H1 (cell line): ENCODE measurements at regions not wholly inside any gene's neighbourhood (a gene's known extent, or its start where the extent isn't known, plus 50 kb on each side); places are given as distances from the start of the nearest gene placed in this dataset.
"Not testable (repeated sequence)": the region's sequence is repeated elsewhere in the genome, so short reads cannot be mapped to it uniquely, and the experiment has no call there.

ENCODE experiments used
- CTCF ChIA-PET: fragments of 300-600 bp; sonication (Branson Sonifier 250); formaldehyde crosslinking; loops from one replicate; lab custom pipeline; 2021; ENCODE audit not compliant: partially characterized antibody; lab: Charles Lee
- POLR2A ChIA-PET: fragments of 300-600 bp; sonication (Branson Sonifier 250); formaldehyde crosslinking; loops from one replicate; lab custom pipeline; 2021; ENCODE audit warnings: inconsistent platforms; ENCODE audit not compliant: partially characterized antibody; lab: Charles Lee
- DNase-seq, 2 experiments: peaks; one replicate each; pipeline versions ENCODE4 v3.0.0 to v3.0.0-alpha.2; 2010 to 2022; ENCODE audit warnings: low spot score in 2 of 2, low read depth in 1 of 2, mixed read lengths in 1 of 2
- FAIRE-seq: peaks from 2 replicates; lab custom pipeline; 2011; peaks lifted over from hg19 to GRCh38; lab: Jason Lieb, UNC
- H2AFZ ChIP-seq: 2 replicates; pipeline ENCODE4 v1.8.1; 2012; ENCODE audit warnings: low read length, inconsistent platforms
- H2AK5ac ChIP-seq: 2 replicates; pipeline ENCODE4 v1.6.1; 2013; ENCODE audit warnings: low read depth, low read length
- H2BK120ac ChIP-seq: replicated peaks from 2 replicates; pipeline ENCODE3; 2013; ENCODE audit warnings: low read depth, low read length, inconsistent platforms
- H2BK12ac ChIP-seq: 2 replicates; pipeline ENCODE4 v1.6.1; 2013; ENCODE audit warnings: low read depth, low read length
- H2BK15ac ChIP-seq: 2 replicates; pipeline ENCODE4 v1.6.1; 2013; ENCODE audit warnings: low read length
- H2BK20ac ChIP-seq: 2 replicates; pipeline ENCODE4 v1.6.1; 2013; ENCODE audit warnings: low read length
- H2BK5ac ChIP-seq: 2 replicates; pipeline ENCODE4 v1.6.1; 2013; ENCODE audit warnings: low read depth, low read length
- H3K14ac ChIP-seq: 2 replicates; pipeline ENCODE4 v1.6.1; 2013; ENCODE audit warnings: inconsistent platforms; ENCODE audit not compliant: insufficient read length
- H3K18ac ChIP-seq: 2 replicates; pipeline ENCODE4 v1.6.1; 2013; ENCODE audit warnings: low read length; ENCODE audit errors: extremely low read depth
- H3K23ac ChIP-seq: 2 replicates; pipeline ENCODE4 v1.6.1; 2013; ENCODE audit warnings: inconsistent platforms; ENCODE audit not compliant: insufficient read length
- H3K23me2 ChIP-seq: 2 replicates; pipeline ENCODE4 v1.6.1; 2013; ENCODE audit warnings: low read depth, low read length
- H3K27ac ChIP-seq: 2 replicates; pipeline ENCODE4 v1.6.1; 2011; ENCODE audit warnings: low read depth, low read length, inconsistent platforms
- H3K27me3 ChIP-seq, 4 experiments: replicated peaks in 1 of 4; 1 replicate in 1 of 4; 2 replicates in 3 of 4; pipeline versions ENCODE4 v1.6.1 to v1.8.1; 2011 to 2013; ENCODE audit warnings: low read length in 3 of 4, mild to moderate bottlenecking in 3 of 4, inconsistent platforms in 2 of 4, mixed read lengths in 2 of 4, moderate library complexity in 1 of 4; ENCODE audit not compliant: control insufficient read depth in 3 of 4, insufficient read depth in 3 of 4; ENCODE audit errors: extremely low read depth in 1 of 4
- H3K36me3 ChIP-seq, 4 experiments: 2 replicates each; pipeline versions ENCODE4 v1.6.1 to v1.8.1; 2011 to 2013; ENCODE audit warnings: mild to moderate bottlenecking in 4 of 4, low read length in 3 of 4, moderate library complexity in 2 of 4, control low read depth in 1 of 4, inconsistent platforms in 1 of 4; ENCODE audit not compliant: insufficient read depth in 4 of 4, control insufficient read depth in 2 of 4
- H3K4ac ChIP-seq: replicated peaks from 2 replicates; pipeline ENCODE3; 2013; ENCODE audit warnings: low read length, low read depth, mixed read lengths, inconsistent platforms; ENCODE audit not compliant: insufficient read length
- H3K4me1 ChIP-seq, 4 experiments: replicated peaks in 1 of 4; 1 replicate in 1 of 4; 2 replicates in 3 of 4; pipeline versions ENCODE4 v1.6.1 to v1.8.1; 2011 to 2013; ENCODE audit warnings: low read length in 3 of 4, inconsistent platforms in 2 of 4, mixed read lengths in 1 of 4; ENCODE audit not compliant: insufficient read depth in 4 of 4, control insufficient read depth in 3 of 4
- H3K4me2 ChIP-seq, 2 experiments: 2 replicates each; pipeline versions ENCODE4 v1.6.1 to v1.8.1; 2011 to 2013; ENCODE audit warnings: low read depth in 2 of 2, low read length in 2 of 2, control low read depth in 1 of 2, inconsistent platforms in 1 of 2, mild to moderate bottlenecking in 1 of 2; ENCODE audit not compliant: insufficient read depth in 1 of 2
- H3K4me3 ChIP-seq, 4 experiments: fragments of 200-600, 300-600 bp in 1 of 4; sonication (generic), shearing (Covaris generic), sonication (Bioruptor Twin) in 1 of 4; 2 replicates each; pipeline versions ENCODE4 v1.5.1 to v1.8.1; 2011 to 2016; ENCODE audit warnings: low read length in 4 of 4, low read depth in 3 of 4, control low read depth in 2 of 4, inconsistent platforms in 2 of 4, mild to moderate bottlenecking in 2 of 4, mixed read lengths in 1 of 4, moderate library complexity in 1 of 4; ENCODE audit not compliant: insufficient read depth in 2 of 4; ENCODE audit errors: extremely low read depth in 1 of 4
- H3K56ac ChIP-seq: replicated peaks from 2 replicates; pipeline ENCODE3; 2013; ENCODE audit warnings: low read depth, mild to moderate bottlenecking, mixed read lengths, low read length, inconsistent platforms; ENCODE audit not compliant: insufficient read length
- H3K79me1 ChIP-seq: 2 replicates; pipeline ENCODE4 v1.6.1; 2013; ENCODE audit warnings: low read depth, low read length, control low read depth
- H3K79me2 ChIP-seq, 2 experiments: 2 replicates each; pipeline versions ENCODE4 v1.6.1 to v1.8.1; 2012 to 2013; ENCODE audit warnings: low read length in 2 of 2, mild to moderate bottlenecking in 2 of 2, inconsistent platforms in 1 of 2; ENCODE audit not compliant: insufficient read depth in 2 of 2, control insufficient read depth in 1 of 2
- H3K9ac ChIP-seq, 4 experiments: replicated peaks in 1 of 4; 1 replicate in 1 of 4; 2 replicates in 3 of 4; pipeline versions ENCODE4 v1.6.1 to v1.8.1; 2011 to 2013; ENCODE audit warnings: low read depth in 3 of 4, low read length in 3 of 4, control low read depth in 2 of 4, mild to moderate bottlenecking in 2 of 4, moderate library complexity in 2 of 4, inconsistent platforms in 1 of 4; ENCODE audit errors: extremely low read depth in 1 of 4
- H3K9me3 ChIP-seq, 2 experiments: 2 replicates each; pipeline versions ENCODE4 v1.6.1 to v1.8.1; 2012 to 2013; ENCODE audit warnings: mild to moderate bottlenecking in 2 of 2, moderate library complexity in 2 of 2, control low read depth in 1 of 2, inconsistent platforms in 1 of 2, low read depth in 1 of 2, low read length in 1 of 2, mixed read lengths in 1 of 2; ENCODE audit not compliant: insufficient read depth in 2 of 2
- H4K20me1 ChIP-seq, 2 experiments: replicated peaks in 1 of 2; 2 replicates each; pipeline versions ENCODE3 to v1.8.1; 2011 to 2013; ENCODE audit warnings: inconsistent platforms in 2 of 2, low read length in 2 of 2, mild to moderate bottlenecking in 1 of 2; ENCODE audit not compliant: insufficient read depth in 2 of 2, control insufficient read depth in 1 of 2
- H4K5ac ChIP-seq: 2 replicates; pipeline ENCODE4 v1.6.1; 2013; ENCODE audit warnings: low read length, low read depth, mixed read lengths, inconsistent platforms; ENCODE audit not compliant: insufficient read length
- H4K8ac ChIP-seq: 2 replicates; pipeline ENCODE4 v1.8.0; 2013; ENCODE audit warnings: mild to moderate bottlenecking, moderate library complexity, low read length, inconsistent platforms; ENCODE audit not compliant: insufficient read depth; ENCODE audit errors: extremely low read depth
- H4K91ac ChIP-seq: replicated peaks from 2 replicates; pipeline ENCODE3; 2013; ENCODE audit warnings: low read length, mixed read lengths, inconsistent platforms; ENCODE audit not compliant: insufficient read length
- CEBPB ChIP-seq: IDR thresholded peaks from 2 replicates; pipeline ENCODE4 v1.6.1; 2012; ENCODE audit warnings: low read depth, low read length
- WGBS, 2 experiments: shearing (Covaris generic) in 1 of 2; methylation state at CpG; one replicate each; pipeline versions ENCODE4 v1.1.6 to v1.1.7; 2013 to 2015; ENCODE audit warnings: low lambda C conversion rate in 2 of 2, mixed read lengths in 2 of 2, inconsistent platforms in 1 of 2, low coverage in 1 of 2, missing lambda C conversion rate in 1 of 2; ENCODE audit not compliant: insufficient replicate concordance in 2 of 2, insufficient coverage in 1 of 2, insufficient read length in 1 of 2; ENCODE audit errors: extremely low coverage in 1 of 2, missing lambda C conversion rate in 1 of 2; 5-methylcytosine and 5-hydroxymethylcytosine counted together

- POLR2A ChIA-PET, H2BK5ac ChIP-seq: not testable (repeated sequence)
Measured at GRCh38 chr9:39573024-39574022, 217.9 kb downstream of the SPATA31A1 start.

More at GRCh38 chr9:39573024-39574022, 217.9 kb downstream of the SPATA31A1 start:
- peak in 1 of 2 experiments; percentile 57 for DNase-seq
- H4K5ac ChIP-seq, H3K36me3 ChIP-seq, FAIRE-seq, H3K14ac ChIP-seq, H3K23ac ChIP-seq, H4K91ac ChIP-seq, H3K79me2 ChIP-seq, H3K9ac ChIP-seq, H3K27ac ChIP-seq, H3K23me2 ChIP-seq, H3K56ac ChIP-seq, H2BK20ac ChIP-seq, H3K4me1 ChIP-seq, H3K9me3 ChIP-seq, H2AFZ ChIP-seq, H2BK120ac ChIP-seq, H2BK12ac ChIP-seq, H4K8ac ChIP-seq, H3K79me1 ChIP-seq, H2BK15ac ChIP-seq, H3K4me2 ChIP-seq, H2AK5ac ChIP-seq, CTCF ChIA-PET, H3K4me3 ChIP-seq, H4K20me1 ChIP-seq, H3K4ac ChIP-seq, H3K18ac ChIP-seq, H3K27me3 ChIP-seq: not testable (repeated sequence)
- TF ChIP-seq CEBPB: 0 out of 2 replicates have a peak, but pooled peaks have one; percentile 30
- WGBS, 2 experiments: 9% methylated on average over 4 of the region's 10 CpGs; no CpG with 5 or more reads in 1 of the 2 experiments
